K562 (cell line): ENCODE measurements at regions not wholly inside any gene's neighbourhood (a gene's known extent, or its start where the extent isn't known, plus 50 kb on each side); places are given as distances from the start of the nearest gene placed in this dataset.

Source experiments
- ATAC-seq: fragments of 200-7000 bp; cut with Tn5 transposase; 3 replicates; pipeline ENCODE4 v1.9.1; 2020; ENCODE audit warnings: moderate library complexity
- BruUV-seq: library from RNA; stranded (reverse); fragments of 400-500 nt; replicated peaks from 2 replicates; lab custom pipeline; 2021; lab: Mats Ljungman, UMichigan
- CTCF ChIA-PET: fragments of 300-600 bp; formaldehyde crosslinking; extraction: SDS; loops from one replicate; lab custom pipeline; 2021; ENCODE audit warnings: low intra/inter-chr PET ratio; lab: Yijun Ruan, JAX
- POLR2A ChIA-PET: fragments of 300-600, 350-650 bp; sonication (Branson Sonifier 250); formaldehyde crosslinking; extraction: SDS; loops from one replicate; lab custom pipeline; 2021; ENCODE audit warnings: antibody characterized with exemption, inconsistent platforms; lab: Yijun Ruan, JAX
- DNase-seq, 4 experiments: peaks; one replicate each; pipeline versions ENCODE4 v3.0.0 to v3.0.0-alpha.2; 2011 to 2018; ENCODE audit warnings: low spot score in 3 of 4, mixed read lengths in 3 of 4; ENCODE audit errors: extremely low read depth in 1 of 4
- FAIRE-seq: peaks from 2 replicates; lab custom pipeline; 2011; peaks lifted over from hg19 to GRCh38; lab: Jason Lieb, UNC
- H2AFZ ChIP-seq: 2 replicates; pipeline ENCODE4 v1.6.0; 2011; ENCODE audit warnings: low read depth, low read length, control low read depth, inconsistent platforms
- H3K27ac ChIP-seq: fragments of 200-600 bp; 3 replicates; pipeline ENCODE4 v1.8.0; 2011; ENCODE audit warnings: low read depth, mild to moderate bottlenecking, control low read depth, inconsistent platforms, low read length, moderate library complexity, mixed read lengths; ENCODE audit errors: extremely low read depth
- H3K27me3 ChIP-seq, 2 experiments: fragments of 300-600 bp in 1 of 2; 2 replicates in 1 of 2; 3 replicates in 1 of 2; pipeline versions ENCODE4 v1.6.0 to v1.8.0; 2011; ENCODE audit warnings: inconsistent platforms in 2 of 2, low read length in 2 of 2, mild to moderate bottlenecking in 1 of 2, mixed read lengths in 1 of 2, moderate library complexity in 1 of 2; ENCODE audit not compliant: control insufficient read depth in 2 of 2, insufficient read depth in 2 of 2
- H3K36me3 ChIP-seq: fragments of 300-600 bp; 3 replicates; pipeline ENCODE4 v1.8.0; 2011; ENCODE audit warnings: mild to moderate bottlenecking, low read length, inconsistent platforms; ENCODE audit not compliant: control insufficient read depth, insufficient read depth
- H3K4me1 ChIP-seq, 2 experiments: fragments of 200-600 bp in 1 of 2; replicated peaks in 1 of 2; 2 replicates in 1 of 2; 3 replicates in 1 of 2; pipeline versions ENCODE4 v1.5.1 to v1.8.0; 2011; ENCODE audit warnings: inconsistent platforms in 2 of 2, low read length in 2 of 2, mild to moderate bottlenecking in 1 of 2, mixed read lengths in 1 of 2, moderate library complexity in 1 of 2; ENCODE audit not compliant: control insufficient read depth in 2 of 2, insufficient read depth in 2 of 2
- H3K4me2 ChIP-seq: 2 replicates; pipeline ENCODE4 v1.6.1; 2011; ENCODE audit warnings: low read length, control low read depth, inconsistent platforms, mixed read lengths; ENCODE audit not compliant: insufficient read depth
- H3K4me3 ChIP-seq: fragments of 200-600 bp; sonication (generic), shearing (Covaris generic); 2 replicates; pipeline ENCODE4 v1.5.1; 2016; ENCODE audit warnings: control low read depth, inconsistent platforms
- H3K79me2 ChIP-seq: fragments of 200-600 bp; 3 replicates; pipeline ENCODE4 v1.8.0; 2011; ENCODE audit warnings: low read length, inconsistent platforms; ENCODE audit not compliant: control insufficient read depth, insufficient read depth
- H3K9ac ChIP-seq, 2 experiments: 2 replicates each; pipeline versions ENCODE4 v1.6.0 to v1.6.1; 2011; ENCODE audit warnings: low read depth in 2 of 2, low read length in 2 of 2, control low read depth in 1 of 2, inconsistent platforms in 1 of 2, mild to moderate bottlenecking in 1 of 2, mixed read lengths in 1 of 2; ENCODE audit not compliant: insufficient read depth in 1 of 2
- H3K9me1 ChIP-seq: one replicate; pipeline ENCODE4 v1.6.0; 2011; ENCODE audit warnings: inconsistent platforms, mild to moderate bottlenecking, low read length, moderate library complexity; ENCODE audit not compliant: control insufficient read depth, insufficient read depth
- H3K9me3 ChIP-seq: replicated peaks from 2 replicates; pipeline ENCODE4 v1.5.1; 2011; ENCODE audit warnings: low read depth, low read length, inconsistent platforms; ENCODE audit not compliant: control insufficient read depth, insufficient read depth
- H4K20me1 ChIP-seq: replicated peaks from 2 replicates; pipeline ENCODE4 v1.6.1; 2011; ENCODE audit warnings: low read length, inconsistent platforms, mixed read lengths; ENCODE audit not compliant: control insufficient read depth, insufficient read depth
- BCL6 ChIP-seq: fragments of 250-450 bp; sonication (Bioruptor Pico); IDR thresholded peaks from 2 replicates; pipeline ENCODE4 v1.4.0; 2020
- BRF2 ChIP-seq: IDR thresholded peaks from 3 replicates; pipeline ENCODE4 v1.6.1; 2011; ENCODE audit warnings: borderline replicate concordance, mild to moderate bottlenecking; ENCODE audit not compliant: insufficient read length, insufficient read depth
- CEBPZ ChIP-seq: fragments of 150-350 bp; IDR thresholded peaks from 2 replicates; pipeline ENCODE4 v1.6.1; 2014; ENCODE audit warnings: low read depth, mild to moderate bottlenecking, low read length, borderline replicate concordance
- GTF2A2 ChIP-seq: IDR thresholded peaks from 2 replicates; pipeline ENCODE4 v1.6.1; 2016; ENCODE audit warnings: mild to moderate bottlenecking, missing genetic modification characterization, missing compliant biosample characterization
- HDAC8 ChIP-seq: fragments of 450-650 bp; IDR thresholded peaks from 2 replicates; pipeline ENCODE4 v1.6.1; 2016; ENCODE audit warnings: mild to moderate bottlenecking, missing genetic modification characterization, moderate library complexity, missing compliant biosample characterization
- JUN ChIP-seq, 2 experiments: sonication (generic) in 1 of 2; formaldehyde crosslinking in 1 of 2; IDR thresholded peaks; 2 replicates each; pipeline versions ENCODE4 v1.6.1 to v1.8.0; 2012 to 2022; ENCODE audit warnings: borderline replicate concordance in 2 of 2, mild to moderate bottlenecking in 2 of 2, improper control_type of control experiment in 1 of 2, low read depth in 1 of 2, low read length in 1 of 2, missing genetic modification reagents in 1 of 2
- RFX7 ChIP-seq: fragments of 250-450 bp; sonication (Bioruptor Pico); IDR thresholded peaks from 2 replicates; pipeline ENCODE4 v1.5.1; 2021; ENCODE audit warnings: mild to moderate bottlenecking
- TCF3 ChIP-seq: sonication (generic); formaldehyde crosslinking; IDR thresholded peaks from 2 replicates; pipeline ENCODE4 v1.4.0; 2020; ENCODE audit warnings: mild to moderate bottlenecking, missing genetic modification reagents
- ZNF282 ChIP-seq: sonication (generic); formaldehyde crosslinking; IDR thresholded peaks from 2 replicates; pipeline ENCODE4 v1.8.1; 2023; ENCODE audit warnings: missing genetic modification reagents
- ZNF445 ChIP-seq: fragments of 250-450 bp; sonication (Bioruptor Pico); IDR thresholded peaks from 2 replicates; pipeline ENCODE4 v1.4.0; 2020; ENCODE audit warnings: low read depth, mild to moderate bottlenecking, moderate library complexity
- WGBS: fragments of 100-300 bp; shearing (Covaris generic); methylation state at CpG from one replicate; pipeline ENCODE4 v1.1.6; 2016; ENCODE audit warnings: low coverage, mixed read lengths; ENCODE audit not compliant: insufficient coverage; ENCODE audit errors: missing lambda C conversion rate; 5-methylcytosine and 5-hydroxymethylcytosine counted together
- in situ Hi-C: fragments of 300-500 bp; cut with MboI; formaldehyde crosslinking; loops from 4 replicates; pipeline ENCODE4 v1.15.0; 2018; ENCODE audit warnings: inconsistent platforms, mixed read lengths
- intact Hi-C: fragments of 100-400 bp; cut with micrococcal nuclease; formaldehyde crosslinking; loops from 2 replicates; pipeline ENCODE4 v1.14.2; 2022

GRCh38 chr22:42192547-42192946, 61.9 kb upstream of the CYP2D6 start:
- ATAC-seq: no peak
- TF ChIP-seq CEBPZ (no peak), RFX7 (CRISPR knock-in tag) (no peak), ZNF445 (CRISPR knock-in tag) (no peak), TCF3 (CRISPR knock-in tag) (no peak), BCL6 (CRISPR knock-in tag) (no peak), BRF2 (no peak), JUN (IDR thresholded peaks at IDR 0.05; ENCODE audit: borderline replicate concordance, low read depth, low read length) (no peak), JUN (CRISPR knock-in tag; IDR thresholded peaks at IDR 0.05; ENCODE audit: borderline replicate concordance) (no peak), HDAC8 (tag) (no peak), ZNF282 (CRISPR knock-in tag) (no peak), GTF2A2 (tag) (no peak)

More at GRCh38 chr22:42192547-42192946, 61.9 kb upstream of the CYP2D6 start:
- Histone ChIP-seq H3K36me3 (no peaks in the 10 kb centered on the region), H3K9me1 (no peaks in the 10 kb centered on the region), H3K4me2 (no peak overlapping the region), H4K20me1 (peaks cover 24% of the 10 kb centered on the region), H3K4me1 (peaks cover 0 to 3% of the 10 kb centered on the region in 2 experiments; a peak in 3 of 5 replicates), H3K79me2 (peaks cover 78% of the 10 kb centered on the region), H3K9me3 (no peaks in the 10 kb centered on the region), H3K9ac (no peak overlapping the region), H3K27ac (no peak overlapping the region), H3K27me3 (no peaks in the 10 kb centered on the region), H3K4me3 (no peak overlapping the region), H2AFZ (no peak overlapping the region)
- POLR2A ChIA-PET: no interaction called here
- in situ Hi-C loops (no loop called here), intact Hi-C loops (no loop called here)
- no TSS peak for BruUV-seq
- WGBS: 10% methylated on average over 3 of the region's 3 CpGs
- DNase-seq (no peak), FAIRE-seq (no peak)
- CTCF ChIA-PET: interaction anchor here (0.7 kb wide), 1 partner anchor 40 kb away, joined by 3 read pairs; no protein-coding TSS in a partner anchor
